ENCODE measurements at regions not wholly inside any gene's neighbourhood (a gene's known extent, or its start where the extent isn't known, plus 50 kb on each side); places are given as distances from the start of the nearest gene placed in this dataset.
"Not testable (repeated sequence)": the region's sequence is repeated elsewhere in the genome, so short reads cannot be mapped to it uniquely, and the experiment has no call there.

GRCh38 chr3:115281697-115282675 lies 134.9 kb upstream of the ZBTB20 start:
- Histone ChIP-seq H3K27me3 (ENCODE audit: control insufficient read depth, insufficient read depth, low read length) (no peaks in the 10 kb centered on the region), H3K36me3 (replicated peaks; ENCODE audit: control insufficient read depth, insufficient read depth, low read length) (no peaks in the 10 kb centered on the region), H3K4me3 (ENCODE audit: insufficient read depth, low read depth, low read length) (no peak overlapping the region)
- DNase-seq: no peak

GRCh38 chr3:115284980-115285379 lies 137.9 kb upstream of the ZBTB20 start:
- H3K4me3 ChIP-seq (ENCODE audit: insufficient read depth, low read depth, low read length): no peak overlapping the region
- no peaks in the 10 kb centered on the region for H3K27me3 ChIP-seq (ENCODE audit: control insufficient read depth, insufficient read depth, low read length)
- no peaks in the 10 kb centered on the region for H3K36me3 ChIP-seq (replicated peaks; ENCODE audit: control insufficient read depth, insufficient read depth, low read length)
- no peak for DNase-seq

- Histone ChIP-seq H3K4me3 (ENCODE audit: insufficient read depth, low read depth, low read length) (no peak overlapping the region), H3K27me3 (ENCODE audit: control insufficient read depth, insufficient read depth, low read length) (no peaks in the 10 kb centered on the region), H3K36me3 (replicated peaks; ENCODE audit: control insufficient read depth, insufficient read depth, low read length) (no peaks in the 10 kb centered on the region)
- no peak for DNase-seq
Measured at GRCh38 chr3:115286529-115287197, 139.6 kb upstream of the ZBTB20 start.

- Histone ChIP-seq H3K36me3 (replicated peaks; ENCODE audit: control insufficient read depth, insufficient read depth, low read length) (no peaks in the 10 kb centered on the region), H3K4me3 (ENCODE audit: insufficient read depth, low read depth, low read length) (no peak overlapping the region), H3K27me3 (ENCODE audit: control insufficient read depth, insufficient read depth, low read length) (no peaks in the 10 kb centered on the region)
- no peak for DNase-seq
Measured at GRCh38 chr3:115287198-115287597, 140.1 kb upstream of the ZBTB20 start.

- Histone ChIP-seq H3K4me3 (ENCODE audit: insufficient read depth, low read depth, low read length) (no peak overlapping the region), H3K27me3 (ENCODE audit: control insufficient read depth, insufficient read depth, low read length) (no peaks in the 10 kb centered on the region), H3K36me3 (replicated peaks; ENCODE audit: control insufficient read depth, insufficient read depth, low read length) (no peaks in the 10 kb centered on the region)
- no peak for DNase-seq
Measured at GRCh38 chr3:115292131-115292530, 145.0 kb upstream of the ZBTB20 start.

- Histone ChIP-seq H3K4me3 (ENCODE audit: insufficient read depth, low read depth, low read length) (no peak overlapping the region), H3K36me3 (replicated peaks; ENCODE audit: control insufficient read depth, insufficient read depth, low read length) (no peaks in the 10 kb centered on the region), H3K27me3 (ENCODE audit: control insufficient read depth, insufficient read depth, low read length) (no peaks in the 10 kb centered on the region)
- no peak for DNase-seq
Measured at GRCh38 chr3:115292677-115293165, 145.6 kb upstream of the ZBTB20 start.

GRCh38 chr3:115293321-115293720 lies 146.2 kb upstream of the ZBTB20 start:
- Histone ChIP-seq H3K27me3 (ENCODE audit: control insufficient read depth, insufficient read depth, low read length) (no peaks in the 10 kb centered on the region), H3K4me3 (ENCODE audit: insufficient read depth, low read depth, low read length) (no peak overlapping the region), H3K36me3 (replicated peaks; ENCODE audit: control insufficient read depth, insufficient read depth, low read length) (no peaks in the 10 kb centered on the region)
- no peak for DNase-seq

- Histone ChIP-seq H3K36me3 (replicated peaks; ENCODE audit: control insufficient read depth, insufficient read depth, low read length) (no peaks in the 10 kb centered on the region), H3K4me3 (ENCODE audit: insufficient read depth, low read depth, low read length) (no peak overlapping the region), H3K27me3 (ENCODE audit: control insufficient read depth, insufficient read depth, low read length) (no peaks in the 10 kb centered on the region)
- no peak for DNase-seq
Measured at GRCh38 chr3:115301364-115301860, 154.3 kb upstream of the ZBTB20 start.

- H3K4me3 ChIP-seq (ENCODE audit: insufficient read depth, low read depth, low read length): peak overlapping the region; percentile 31
Measured at GRCh38 chr3:115317953-115318352, 170.9 kb upstream of the ZBTB20 start.

GRCh38 chr3:115321400-115321805 lies 174.3 kb upstream of the ZBTB20 start:
- Histone ChIP-seq H3K36me3 (replicated peaks; ENCODE audit: control insufficient read depth, insufficient read depth, low read length) (no peaks in the 10 kb centered on the region), H3K27me3 (ENCODE audit: control insufficient read depth, insufficient read depth, low read length) (no peaks in the 10 kb centered on the region), H3K4me3 (ENCODE audit: insufficient read depth, low read depth, low read length) (no peak overlapping the region)
- no peak for DNase-seq

More at GRCh38 chr3:115317953-115318352, 170.9 kb upstream of the ZBTB20 start:
- not testable (repeated sequence) for DNase-seq; H3K36me3 ChIP-seq (replicated peaks; ENCODE audit: control insufficient read depth, insufficient read depth, low read length); H3K27me3 ChIP-seq (ENCODE audit: control insufficient read depth, insufficient read depth, low read length)

GRCh38 chr3:115322901-115323300 lies 175.8 kb upstream of the ZBTB20 start:
- Histone ChIP-seq H3K27me3 (ENCODE audit: control insufficient read depth, insufficient read depth, low read length) (no peaks in the 10 kb centered on the region), H3K4me3 (ENCODE audit: insufficient read depth, low read depth, low read length) (no peak overlapping the region), H3K36me3 (replicated peaks; ENCODE audit: control insufficient read depth, insufficient read depth, low read length) (no peaks in the 10 kb centered on the region)
- no peak for DNase-seq

GRCh38 chr3:115323380-115323779 lies 176.3 kb upstream of the ZBTB20 start:
- Histone ChIP-seq H3K4me3 (ENCODE audit: insufficient read depth, low read depth, low read length) (no peak overlapping the region), H3K36me3 (replicated peaks; ENCODE audit: control insufficient read depth, insufficient read depth, low read length) (no peaks in the 10 kb centered on the region), H3K27me3 (ENCODE audit: control insufficient read depth, insufficient read depth, low read length) (no peaks in the 10 kb centered on the region)
- no peak for DNase-seq

- Histone ChIP-seq H3K4me3 (ENCODE audit: insufficient read depth, low read depth, low read length) (no peak overlapping the region), H3K27me3 (ENCODE audit: control insufficient read depth, insufficient read depth, low read length) (no peaks in the 10 kb centered on the region)
Measured at GRCh38 chr3:115324056-115324455, 177.0 kb upstream of the ZBTB20 start.

GRCh38 chr3:115325539-115325938 lies 178.5 kb upstream of the ZBTB20 start:
- Histone ChIP-seq H3K27me3 (ENCODE audit: control insufficient read depth, insufficient read depth, low read length) (no peaks in the 10 kb centered on the region), H3K4me3 (ENCODE audit: insufficient read depth, low read depth, low read length) (no peak overlapping the region), H3K36me3 (replicated peaks; ENCODE audit: control insufficient read depth, insufficient read depth, low read length) (no peaks in the 10 kb centered on the region)
- peak; percentile 28 for DNase-seq

More at GRCh38 chr3:115324056-115324455, 177.0 kb upstream of the ZBTB20 start:
- no peak for DNase-seq
- H3K36me3 ChIP-seq (replicated peaks; ENCODE audit: control insufficient read depth, insufficient read depth, low read length): no peaks in the 10 kb centered on the region

- no peaks in the 10 kb centered on the region for H3K27me3 ChIP-seq (ENCODE audit: control insufficient read depth, insufficient read depth, low read length)
- H3K36me3 ChIP-seq (replicated peaks; ENCODE audit: control insufficient read depth, insufficient read depth, low read length): no peaks in the 10 kb centered on the region
- no peak for DNase-seq
- H3K4me3 ChIP-seq (ENCODE audit: insufficient read depth, low read depth, low read length): no peak overlapping the region
Measured at GRCh38 chr3:115330430-115330829, 183.3 kb upstream of the ZBTB20 start.
